GM12878 (cell line): ENCODE measurements at regions not wholly inside any gene's neighbourhood (a gene's known extent, or its start where the extent isn't known, plus 50 kb on each side); places are given as distances from the start of the nearest gene placed in this dataset.

ENCODE experiments used
- ASH2L ChIP-seq: fragments of 300-600, 200-600 bp; sonication (generic); IDR thresholded peaks from 2 replicates; pipeline ENCODE4 v1.6.1; 2017; ENCODE audit warnings: low read depth, mild to moderate bottlenecking, borderline replicate concordance
- CHD2 ChIP-seq: IDR thresholded peaks from 2 replicates; pipeline ENCODE4 v1.6.1; 2011; ENCODE audit warnings: low read depth, low read length, improper control_type of control experiment, borderline replicate concordance
- CTCF ChIP-seq, 3 experiments: IDR thresholded peaks in 2 of 3; conservative IDR thresholded peaks in 1 of 3; 2 replicates each; pipeline ENCODE4 v1.5.1; 2011; ENCODE audit warnings: low read depth in 3 of 3, low read length in 3 of 3, mild to moderate bottlenecking in 3 of 3, control low read depth in 2 of 3, moderate library complexity in 2 of 3, inconsistent platforms in 1 of 3, mixed read lengths in 1 of 3; ENCODE audit not compliant: control insufficient read depth in 2 of 3, insufficient read depth in 1 of 3; ENCODE audit errors: extremely low read depth in 1 of 3
- EZH2 ChIP-seq: IDR thresholded peaks from 2 replicates; pipeline ENCODE4 v1.6.1; 2012; ENCODE audit warnings: low read depth, mild to moderate bottlenecking, control low read depth, inconsistent platforms, low read length, borderline replicate concordance; ENCODE audit not compliant: control insufficient read depth
- HCFC1 ChIP-seq: fragments of 150-350 bp; IDR thresholded peaks from 2 replicates; pipeline ENCODE4 v1.6.1; 2014; ENCODE audit warnings: low read length
- MAX ChIP-seq: IDR thresholded peaks from 2 replicates; pipeline ENCODE4 v1.6.1; 2012; ENCODE audit warnings: low read depth, low read length, improper control_type of control experiment
- POLR2AphosphoS2 ChIP-seq: IDR thresholded peaks from 2 replicates; pipeline ENCODE4 v1.6.1; 2011; ENCODE audit warnings: low read depth, mild to moderate bottlenecking, low read length, improper control_type of control experiment, moderate library complexity
- POLR2AphosphoS5 ChIP-seq: IDR thresholded peaks from 2 replicates; pipeline ENCODE4 v1.6.1; 2011; ENCODE audit warnings: mild to moderate bottlenecking, low read length, inconsistent platforms
- SP1 ChIP-seq: IDR thresholded peaks from one replicate; pipeline ENCODE4 v1.6.1; 2011; ENCODE audit warnings: low read depth, low read length
- ZBED1 ChIP-seq: IDR thresholded peaks from 2 replicates; pipeline ENCODE4 v1.6.1; 2016; ENCODE audit warnings: borderline replicate concordance
- ZNF622 ChIP-seq: fragments of 450-650 bp; IDR thresholded peaks from 2 replicates; pipeline ENCODE4 v1.6.1; 2017; ENCODE audit warnings: mild to moderate bottlenecking, inconsistent platforms
- ZNF687 ChIP-seq: fragments of 450-650 bp; IDR thresholded peaks from 2 replicates; pipeline ENCODE4 v1.6.1; 2017; ENCODE audit warnings: mild to moderate bottlenecking, moderate library complexity

- TF ChIP-seq EZH2: no peak
- TF ChIP-seq ASH2L: no peak
- no peak for TF ChIP-seq CHD2
- no peak for TF ChIP-seq MAX
- TF ChIP-seq ZNF687: no peak
- TF ChIP-seq CTCF (IDR thresholded peaks at IDR 0.05 in 2 of 3, conservative IDR thresholded peaks at IDR 0.05 in 1 of 3; ENCODE audit: control insufficient read depth in 2 of 3, extremely low read depth in 1 of 3, insufficient read depth in 1 of 3, low read depth in 3 of 3, low read length in 3 of 3): no peak
- no peak for TF ChIP-seq HCFC1
- no peak for TF ChIP-seq POLR2AphosphoS2
- no peak for TF ChIP-seq SP1
- no peak for TF ChIP-seq ZBED1
- no peak for TF ChIP-seq ZNF622
- no peak for TF ChIP-seq POLR2AphosphoS5
Measured at GRCh38 chr2:22843919-22844537, 541.0 kb upstream of the KLHL29 start.
